Keratinocyte (primary cell): ENCODE measurements at regions not wholly inside any gene's neighbourhood (a gene's known extent, or its start where the extent isn't known, plus 50 kb on each side); places are given as distances from the start of the nearest gene placed in this dataset.

Source experiments
- DNase-seq: peaks from one replicate; pipeline ENCODE4 v3.0.0-alpha.2; 2011; ENCODE audit warnings: low read depth, missing footprints, low spot score
- FAIRE-seq: peaks from 2 replicates; lab custom pipeline; 2011; peaks lifted over from hg19 to GRCh38; lab: Jason Lieb, UNC
- H2AFZ ChIP-seq: 2 replicates; pipeline ENCODE4 v1.6.0; 2012; ENCODE audit warnings: low read length, control low read depth, inconsistent platforms; ENCODE audit not compliant: control insufficient read depth
- H3K27ac ChIP-seq: 2 replicates; pipeline ENCODE4 v1.5.1; 2011; ENCODE audit warnings: low read length; ENCODE audit not compliant: control insufficient read depth, insufficient read depth
- H3K27me3 ChIP-seq: 3 replicates; pipeline ENCODE4 v1.6.0; 2011; ENCODE audit warnings: low read length; ENCODE audit not compliant: control insufficient read depth, insufficient read depth; ENCODE audit errors: extremely low read depth
- H3K36me3 ChIP-seq, 2 experiments: 2 replicates in 1 of 2; 3 replicates in 1 of 2; pipeline ENCODE4 v1.5.1; 2011; ENCODE audit warnings: low read length in 2 of 2, mild to moderate bottlenecking in 1 of 2; ENCODE audit not compliant: control insufficient read depth in 2 of 2, insufficient read depth in 2 of 2; ENCODE audit errors: extremely low read depth in 1 of 2
- H3K4me1 ChIP-seq: 3 replicates; pipeline ENCODE4 v1.5.1; 2011; ENCODE audit warnings: low read length; ENCODE audit not compliant: control insufficient read depth, insufficient read depth; ENCODE audit errors: extremely low read depth
- H3K4me2 ChIP-seq: 3 replicates; pipeline ENCODE4 v1.6.0; 2011; ENCODE audit warnings: low read depth, low read length; ENCODE audit not compliant: control insufficient read depth, insufficient read depth; ENCODE audit errors: extremely low read depth
- H3K4me3 ChIP-seq, 3 experiments: fragments of 200-600 bp in 1 of 3; sonication (generic) in 1 of 3; 2 replicates in 2 of 3; 3 replicates in 1 of 3; pipeline ENCODE4 v1.5.1; 2011 to 2016; ENCODE audit warnings: low read length in 3 of 3, mild to moderate bottlenecking in 3 of 3, control low read depth in 2 of 3, inconsistent platforms in 1 of 3, low read depth in 1 of 3, mixed read lengths in 1 of 3, mixed run types in 1 of 3, moderate library complexity in 1 of 3; ENCODE audit not compliant: control insufficient read depth in 2 of 3, insufficient read depth in 2 of 3; ENCODE audit errors: extremely low read depth in 1 of 3
- H3K79me2 ChIP-seq: 2 replicates; pipeline ENCODE4 v1.6.0; 2012; ENCODE audit warnings: low read length; ENCODE audit not compliant: control insufficient read depth, insufficient read depth
- H3K9ac ChIP-seq: 3 replicates; pipeline ENCODE4 v1.6.0; 2011; ENCODE audit warnings: low read length; ENCODE audit not compliant: control insufficient read depth, insufficient read depth; ENCODE audit errors: extremely low read depth
- H3K9me1 ChIP-seq: 3 replicates; pipeline ENCODE4 v1.6.0; 2011; ENCODE audit warnings: low read length; ENCODE audit not compliant: control insufficient read depth, insufficient read depth; ENCODE audit errors: extremely low read depth
- H3K9me3 ChIP-seq: 2 replicates; pipeline ENCODE4 v1.5.1; 2012; ENCODE audit warnings: low read depth, low read length; ENCODE audit not compliant: control insufficient read depth
- H4K20me1 ChIP-seq: 3 replicates; pipeline ENCODE4 v1.6.0; 2011; ENCODE audit warnings: low read length; ENCODE audit not compliant: control insufficient read depth, insufficient read depth; ENCODE audit errors: extremely low read depth
- EZH2 ChIP-seq: IDR thresholded peaks from one replicate; pipeline ENCODE4 v1.6.1; 2012; ENCODE audit warnings: inconsistent platforms, mild to moderate bottlenecking, low read length, moderate library complexity
- dilution Hi-C: fragments of 300-500 bp; cut with MboI; formaldehyde crosslinking; loops from one replicate; pipeline ENCODE4 v1.7.0; 2020; ENCODE audit warnings: low sequenced_read_pairs; ENCODE audit not compliant: extremely low pct_ligation_motif_present
- TF ChIP-seq, protein P1 (sequence below), 3 experiments: IDR thresholded peaks in 1 of 3; conservative IDR thresholded peaks in 1 of 3; optimal IDR thresholded peaks in 1 of 3; 2 replicates in 2 of 3; 3 replicates in 1 of 3; pipeline versions ENCODE3 to v1.5.1; 2011; ENCODE audit warnings: low read length in 3 of 3, mild to moderate bottlenecking in 3 of 3, moderate library complexity in 2 of 3, control low read depth in 1 of 3, inconsistent platforms in 1 of 3; ENCODE audit not compliant: insufficient read depth in 2 of 3; ENCODE audit errors: extremely low read depth in 1 of 3

DNA sequence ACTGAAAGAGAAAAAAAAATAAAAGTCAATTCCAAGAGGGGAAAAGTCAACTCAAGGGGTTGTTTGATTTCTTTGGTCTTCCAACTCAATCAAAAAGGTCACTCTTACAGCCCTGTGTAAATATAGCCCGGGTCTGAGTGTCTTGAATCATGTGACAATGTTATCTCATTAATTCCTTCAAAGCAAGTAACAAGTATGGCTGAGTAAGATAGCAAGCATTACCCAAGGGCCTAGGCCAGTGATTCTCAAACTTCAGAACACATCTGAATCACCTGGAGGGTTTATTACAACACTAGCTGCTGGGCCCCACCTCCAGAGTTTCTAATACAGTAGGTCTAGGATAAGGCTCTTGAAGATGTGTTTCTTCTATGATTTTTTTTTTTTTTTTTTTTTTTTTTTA lies 125.0 kb downstream of the PRLHR start:
- H3K27me3 ChIP-seq = no peaks in the 10 kb centered on the region

DNA sequence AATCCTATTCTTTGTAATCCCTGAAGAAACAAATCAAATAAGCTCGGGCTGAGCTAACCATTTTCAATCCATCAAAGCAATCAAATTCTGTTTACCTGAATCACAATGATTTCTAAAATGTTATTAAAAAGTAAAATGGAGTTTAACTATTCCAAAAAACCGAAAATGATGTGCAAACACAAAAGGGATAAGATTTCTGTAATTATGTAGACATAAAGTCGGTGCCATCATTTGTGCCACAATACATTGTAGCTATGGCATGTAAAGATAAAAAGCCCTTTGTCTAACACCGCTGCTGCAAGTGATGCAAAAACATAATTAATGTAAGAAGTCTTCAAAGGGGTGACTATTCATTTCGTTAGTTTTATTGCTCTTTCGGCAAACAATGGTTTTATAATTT lies 125.1 kb upstream of the FAM204A start:
- TF ChIP-seq, protein P1, sequence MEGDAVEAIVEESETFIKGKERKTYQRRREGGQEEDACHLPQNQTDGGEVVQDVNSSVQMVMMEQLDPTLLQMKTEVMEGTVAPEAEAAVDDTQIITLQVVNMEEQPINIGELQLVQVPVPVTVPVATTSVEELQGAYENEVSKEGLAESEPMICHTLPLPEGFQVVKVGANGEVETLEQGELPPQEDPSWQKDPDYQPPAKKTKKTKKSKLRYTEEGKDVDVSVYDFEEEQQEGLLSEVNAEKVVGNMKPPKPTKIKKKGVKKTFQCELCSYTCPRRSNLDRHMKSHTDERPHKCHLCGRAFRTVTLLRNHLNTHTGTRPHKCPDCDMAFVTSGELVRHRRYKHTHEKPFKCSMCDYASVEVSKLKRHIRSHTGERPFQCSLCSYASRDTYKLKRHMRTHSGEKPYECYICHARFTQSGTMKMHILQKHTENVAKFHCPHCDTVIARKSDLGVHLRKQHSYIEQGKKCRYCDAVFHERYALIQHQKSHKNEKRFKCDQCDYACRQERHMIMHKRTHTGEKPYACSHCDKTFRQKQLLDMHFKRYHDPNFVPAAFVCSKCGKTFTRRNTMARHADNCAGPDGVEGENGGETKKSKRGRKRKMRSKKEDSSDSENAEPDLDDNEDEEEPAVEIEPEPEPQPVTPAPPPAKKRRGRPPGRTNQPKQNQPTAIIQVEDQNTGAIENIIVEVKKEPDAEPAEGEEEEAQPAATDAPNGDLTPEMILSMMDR (optimal IDR thresholded peaks at IDR 0.05 in 1 of 3, IDR thresholded peaks at IDR 0.05 in 1 of 3, conservative IDR thresholded peaks at IDR 0.05 in 1 of 3; ENCODE audit: extremely low read depth in 1 of 3, insufficient read depth in 2 of 3, low read length in 3 of 3) = no peak
- TF ChIP-seq EZH2 = no peak
- no peaks in the 10 kb centered on the region for H3K9me1 ChIP-seq
- no peaks in the 10 kb centered on the region for H3K27me3 ChIP-seq
- dilution Hi-C loops = no loop called here
- H3K4me1 ChIP-seq = peaks cover 15% of the 10 kb centered on the region
- H3K79me2 ChIP-seq = no peaks in the 10 kb centered on the region
- no peaks in the 10 kb centered on the region for H4K20me1 ChIP-seq
- no peaks in the 10 kb centered on the region for H3K9me3 ChIP-seq
- H3K27ac ChIP-seq = no peak overlapping the region
- no peak overlapping the region for H2AFZ ChIP-seq
- no peak for DNase-seq
- H3K4me3 ChIP-seq = no peak overlapping the region
- FAIRE-seq = no peak
- no peaks in the 10 kb centered on the region for H3K36me3 ChIP-seq
- H3K4me2 ChIP-seq = no peak overlapping the region
- no peak overlapping the region for H3K9ac ChIP-seq

More for the DNA sequence above, 125.0 kb downstream of the PRLHR start:
- FAIRE-seq = no peak
- Histone ChIP-seq H3K9me3 (no peaks in the 10 kb centered on the region), H4K20me1 (no peaks in the 10 kb centered on the region), H3K9me1 (no peaks in the 10 kb centered on the region), H2AFZ (no peak overlapping the region), H3K4me2 (no peak overlapping the region), H3K9ac (no peak overlapping the region), H3K27ac (no peak overlapping the region), H3K4me3 (no peak overlapping the region), H3K4me1 (peaks cover 26% of the 10 kb centered on the region), H3K36me3 (no peaks in the 10 kb centered on the region), H3K79me2 (no peaks in the 10 kb centered on the region)
- dilution Hi-C loops = no loop called here
- TF ChIP-seq, protein P1 (optimal IDR thresholded peaks at IDR 0.05 in 1 of 3, IDR thresholded peaks at IDR 0.05 in 1 of 3, conservative IDR thresholded peaks at IDR 0.05 in 1 of 3; ENCODE audit: extremely low read depth in 1 of 3, insufficient read depth in 2 of 3, low read length in 3 of 3) = no peak
- TF ChIP-seq EZH2 = no peak
- DNase-seq = peak; percentile 30
